ENCODE measurements at regions not wholly inside any gene's neighbourhood (a gene's known extent, or its start where the extent isn't known, plus 50 kb on each side); places are given as distances from the start of the nearest gene placed in this dataset.

GRCh38 chr4:188779581-188779980 is 640.3 kb downstream of the TRIML1 start:
- no peak overlapping the region for H3K27ac ChIP-seq (ENCODE audit: low read depth in 1 of 2, low read length in 2 of 2)
- H3K36me3 ChIP-seq (ENCODE audit: insufficient read depth, low read length) = no peaks in the 10 kb centered on the region
- ChIA-PET CTCF (interaction anchor here (0.7 kb wide), 1 partner anchor 358 kb away, joined by 3 read pairs; no protein-coding TSS in a partner anchor), POLR2A (no interaction called here)
- no peaks in the 10 kb centered on the region for H3K4me1 ChIP-seq (ENCODE audit: insufficient read depth, low read length)
- Mint-ChIP-seq H3K27me3 (no peaks in the 10 kb centered on the region), H3K4me1 (ENCODE audit: low read depth) (no peaks in the 10 kb centered on the region), H3K36me3 (ENCODE audit: low read depth) (no peaks in the 10 kb centered on the region), H3K4me3 (no peak overlapping the region), H3K9me3 (peaks cover 13% of the 10 kb centered on the region), H3K27ac (no peak overlapping the region)
- no peak overlapping the region for H3K4me3 ChIP-seq (ENCODE audit: low read length)
- ATAC-seq (ENCODE audit: poor library complexity) (no peak), DNase-seq (no peak)
- no peaks in the 10 kb centered on the region for H3K27me3 ChIP-seq (ENCODE audit: control insufficient read depth in 1 of 2, insufficient read depth in 2 of 2, low read length in 2 of 2)
- intact Hi-C loops (cut with DNase I, micrococcal nuclease) = no loop called here
- peaks cover 0 to 22% of the 10 kb centered on the region in 2 experiments for H3K9me3 ChIP-seq (ENCODE audit: control insufficient read depth in 1 of 2, insufficient read depth in 1 of 2, low read length in 2 of 2)
- no peak for TF ChIP-seq CTCF (IDR thresholded peaks at IDR 0.05)

GRCh38 chr4:188780028-188780427 is 640.8 kb downstream of the TRIML1 start:
- intact Hi-C loops (cut with DNase I, micrococcal nuclease) = no loop called here
- TF ChIP-seq CTCF (IDR thresholded peaks at IDR 0.05) = no peak
- H3K27ac Mint-ChIP-seq = no peak overlapping the region

GRCh38 chr4:188780686-188781085 is 641.4 kb downstream of the TRIML1 start:
- Histone ChIP-seq H3K27ac (ENCODE audit: low read depth in 1 of 2, low read length in 2 of 2) (no peak overlapping the region), H3K36me3 (ENCODE audit: insufficient read depth, low read length) (no peaks in the 10 kb centered on the region), H3K9me3 (ENCODE audit: control insufficient read depth in 1 of 2, insufficient read depth in 1 of 2, low read length in 2 of 2) (peaks cover 0 to 21% of the 10 kb centered on the region in 2 experiments), H3K4me3 (ENCODE audit: low read length) (no peak overlapping the region), H3K4me1 (ENCODE audit: insufficient read depth, low read length) (no peaks in the 10 kb centered on the region), H3K27me3 (ENCODE audit: control insufficient read depth in 1 of 2, insufficient read depth in 2 of 2, low read length in 2 of 2) (no peaks in the 10 kb centered on the region)
- intact Hi-C loops (cut with DNase I, micrococcal nuclease) = no loop called here
- no peak for TF ChIP-seq CTCF (IDR thresholded peaks at IDR 0.05)
- H3K4me3 Mint-ChIP-seq = no peak overlapping the region
- POLR2A ChIA-PET = no interaction called here
- no peak for DNase-seq
- H3K27me3 Mint-ChIP-seq = no peaks in the 10 kb centered on the region
- H3K9me3 Mint-ChIP-seq = peaks cover 12% of the 10 kb centered on the region
- no peaks in the 10 kb centered on the region for H3K36me3 Mint-ChIP-seq (ENCODE audit: low read depth)
- ATAC-seq (ENCODE audit: poor library complexity) = no peak
- CTCF ChIA-PET = no interaction called here
- no peak overlapping the region for H3K27ac Mint-ChIP-seq
- no peaks in the 10 kb centered on the region for H3K4me1 Mint-ChIP-seq (ENCODE audit: low read depth)

More at GRCh38 chr4:188780028-188780427, 640.8 kb downstream of the TRIML1 start:
- ChIA-PET CTCF (interaction anchor here (0.7 kb wide), 1 partner anchor 358 kb away, joined by 3 read pairs; no protein-coding TSS in a partner anchor), POLR2A (no interaction called here)
- Mint-ChIP-seq H3K4me1 (ENCODE audit: low read depth) (no peaks in the 10 kb centered on the region), H3K27me3 (no peaks in the 10 kb centered on the region), H3K9me3 (peaks cover 10% of the 10 kb centered on the region), H3K4me3 (no peak overlapping the region), H3K36me3 (ENCODE audit: low read depth) (no peaks in the 10 kb centered on the region)
- H3K9me3 ChIP-seq (ENCODE audit: control insufficient read depth in 1 of 2, insufficient read depth in 1 of 2, low read length in 2 of 2) = peaks cover 0 to 22% of the 10 kb centered on the region in 2 experiments
- no peaks in the 10 kb centered on the region for H3K27me3 ChIP-seq (ENCODE audit: control insufficient read depth in 1 of 2, insufficient read depth in 2 of 2, low read length in 2 of 2)
- DNase-seq (no peak), ATAC-seq (ENCODE audit: poor library complexity) (no peak)
- H3K4me3 ChIP-seq (ENCODE audit: low read length) = no peak overlapping the region
- no peaks in the 10 kb centered on the region for H3K36me3 ChIP-seq (ENCODE audit: insufficient read depth, low read length)
- no peak overlapping the region for H3K27ac ChIP-seq (ENCODE audit: low read depth in 1 of 2, low read length in 2 of 2)
- H3K4me1 ChIP-seq (ENCODE audit: insufficient read depth, low read length) = no peaks in the 10 kb centered on the region

Data from CD4-positive, alpha-beta T cell (primary cell).